ENCODE measurements at regions not wholly inside any gene's neighbourhood (a gene's known extent, or its start where the extent isn't known, plus 50 kb on each side); places are given as distances from the start of the nearest gene placed in this dataset.

- H3K18ac ChIP-seq (ENCODE audit: low read length): no peak overlapping the region
- no peak overlapping the region for H3K27ac ChIP-seq (ENCODE audit: low read depth, low read length)
- H2BK120ac ChIP-seq (ENCODE audit: low read depth, low read length): no peak overlapping the region
- no peaks in the 10 kb centered on the region for H3K4me1 ChIP-seq (ENCODE audit: control insufficient read depth, low read depth, low read length)
- DNase-seq: no peak
- no peaks in the 10 kb centered on the region for H3K27me3 ChIP-seq (ENCODE audit: insufficient read depth, low read length, poor library complexity)
- no peak overlapping the region for H3K23ac ChIP-seq (ENCODE audit: low read length)
- no peaks in the 10 kb centered on the region for H3K79me2 ChIP-seq (ENCODE audit: control insufficient read depth, insufficient read depth, low read length)
- H3K4me2 ChIP-seq (ENCODE audit: low read length): no peak overlapping the region
- no peak overlapping the region for H3K56ac ChIP-seq (ENCODE audit: low read length)
- no peak overlapping the region for H3K9ac ChIP-seq (ENCODE audit: low read length)
- H2BK5ac ChIP-seq (ENCODE audit: low read length): no peak overlapping the region
- no peaks in the 10 kb centered on the region for H3K36me3 ChIP-seq (ENCODE audit: control insufficient read depth, insufficient read depth, low read length)
- WGBS (ENCODE audit: extremely low coverage, insufficient coverage, low lambda C conversion rate): no CpG with 5 or more reads among the region's 1 CpG
- H2BK15ac ChIP-seq (replicated peaks; ENCODE audit: low read depth): no peak overlapping the region
- H4K5ac ChIP-seq (ENCODE audit: low read length): no peak overlapping the region
- H2AK5ac ChIP-seq (ENCODE audit: low read length): no peak overlapping the region
- no peak overlapping the region for H3K4me3 ChIP-seq (ENCODE audit: low read length)
- no peaks in the 10 kb centered on the region for H3K79me1 ChIP-seq (ENCODE audit: low read length)
- no peak overlapping the region for H4K8ac ChIP-seq (ENCODE audit: low read depth, low read length)
- no peak overlapping the region for H3K4ac ChIP-seq (ENCODE audit: low read depth, low read length)
These were observed 360.6 kb downstream of the EFNA5 start for GRCh38 chr5:107310181-107310580.

- Histone ChIP-seq H2BK15ac (replicated peaks; ENCODE audit: low read depth) (no peak overlapping the region), H3K36me3 (ENCODE audit: control insufficient read depth, insufficient read depth, low read length) (no peaks in the 10 kb centered on the region), H2BK5ac (ENCODE audit: low read length) (no peak overlapping the region), H3K79me1 (ENCODE audit: low read length) (no peaks in the 10 kb centered on the region), H3K4me3 (ENCODE audit: low read length) (no peak overlapping the region), H3K4me2 (ENCODE audit: low read length) (no peak overlapping the region), H3K27me3 (ENCODE audit: insufficient read depth, low read length, poor library complexity) (no peaks in the 10 kb centered on the region), H3K23ac (ENCODE audit: low read length) (no peak overlapping the region), H3K18ac (ENCODE audit: low read length) (no peak overlapping the region), H2AK5ac (ENCODE audit: low read length) (no peak overlapping the region), H4K8ac (ENCODE audit: low read depth, low read length) (no peak overlapping the region), H3K4ac (ENCODE audit: low read depth, low read length) (no peak overlapping the region), H3K4me1 (ENCODE audit: control insufficient read depth, low read depth, low read length) (no peaks in the 10 kb centered on the region), H3K9ac (ENCODE audit: low read length) (no peak overlapping the region), H3K56ac (ENCODE audit: low read length) (no peak overlapping the region), H3K27ac (ENCODE audit: low read depth, low read length) (no peak overlapping the region), H4K5ac (ENCODE audit: low read length) (no peak overlapping the region), H2BK120ac (ENCODE audit: low read depth, low read length) (no peak overlapping the region), H3K79me2 (ENCODE audit: control insufficient read depth, insufficient read depth, low read length) (no peaks in the 10 kb centered on the region)
- no peak for DNase-seq
- no CpG with 5 or more reads among the region's 3 CpGs for WGBS (ENCODE audit: extremely low coverage, insufficient coverage, low lambda C conversion rate)
These were observed 364.1 kb downstream of the EFNA5 start for GRCh38 chr5:107306594-107306993.

GRCh38 chr5:107306002-107306401 is 364.7 kb downstream of the EFNA5 start:
- Histone ChIP-seq H3K9ac (ENCODE audit: low read length) (no peak overlapping the region), H3K79me1 (ENCODE audit: low read length) (no peaks in the 10 kb centered on the region), H3K4me3 (ENCODE audit: low read length) (no peak overlapping the region), H3K27ac (ENCODE audit: low read depth, low read length) (no peak overlapping the region), H3K18ac (ENCODE audit: low read length) (no peak overlapping the region), H4K5ac (ENCODE audit: low read length) (no peak overlapping the region), H3K27me3 (ENCODE audit: insufficient read depth, low read length, poor library complexity) (no peaks in the 10 kb centered on the region), H3K4me1 (ENCODE audit: control insufficient read depth, low read depth, low read length) (no peaks in the 10 kb centered on the region), H3K79me2 (ENCODE audit: control insufficient read depth, insufficient read depth, low read length) (no peaks in the 10 kb centered on the region), H3K36me3 (ENCODE audit: control insufficient read depth, insufficient read depth, low read length) (no peaks in the 10 kb centered on the region), H4K8ac (ENCODE audit: low read depth, low read length) (no peak overlapping the region), H2BK15ac (replicated peaks; ENCODE audit: low read depth) (no peak overlapping the region), H3K56ac (ENCODE audit: low read length) (no peak overlapping the region), H3K4ac (ENCODE audit: low read depth, low read length) (no peak overlapping the region), H2BK120ac (ENCODE audit: low read depth, low read length) (no peak overlapping the region), H3K23ac (ENCODE audit: low read length) (no peak overlapping the region), H3K4me2 (ENCODE audit: low read length) (no peak overlapping the region), H2BK5ac (ENCODE audit: low read length) (no peak overlapping the region), H2AK5ac (ENCODE audit: low read length) (no peak overlapping the region)
- DNase-seq: no peak
- no CpG with 5 or more reads among the region's 3 CpGs for WGBS (ENCODE audit: extremely low coverage, insufficient coverage, low lambda C conversion rate)

GRCh38 chr5:107304684-107305083 is 366.1 kb downstream of the EFNA5 start:
- Histone ChIP-seq H3K9ac (ENCODE audit: low read length) (no peak overlapping the region), H3K56ac (ENCODE audit: low read length) (no peak overlapping the region), H3K23ac (ENCODE audit: low read length) (no peak overlapping the region), H3K18ac (ENCODE audit: low read length) (no peak overlapping the region), H3K36me3 (ENCODE audit: control insufficient read depth, insufficient read depth, low read length) (no peaks in the 10 kb centered on the region), H3K79me1 (ENCODE audit: low read length) (no peaks in the 10 kb centered on the region), H4K5ac (ENCODE audit: low read length) (no peak overlapping the region), H2BK5ac (ENCODE audit: low read length) (no peak overlapping the region), H2BK15ac (replicated peaks; ENCODE audit: low read depth) (no peak overlapping the region), H4K8ac (ENCODE audit: low read depth, low read length) (no peak overlapping the region), H2AK5ac (ENCODE audit: low read length) (no peak overlapping the region), H3K27ac (ENCODE audit: low read depth, low read length) (no peak overlapping the region), H3K79me2 (ENCODE audit: control insufficient read depth, insufficient read depth, low read length) (no peaks in the 10 kb centered on the region), H3K4ac (ENCODE audit: low read depth, low read length) (no peak overlapping the region), H3K4me2 (ENCODE audit: low read length) (no peak overlapping the region), H3K4me3 (ENCODE audit: low read length) (no peak overlapping the region), H2BK120ac (ENCODE audit: low read depth, low read length) (no peak overlapping the region), H3K4me1 (ENCODE audit: control insufficient read depth, low read depth, low read length) (no peaks in the 10 kb centered on the region), H3K27me3 (ENCODE audit: insufficient read depth, low read length, poor library complexity) (no peaks in the 10 kb centered on the region)
- peak; percentile 61 for DNase-seq

DNA sequence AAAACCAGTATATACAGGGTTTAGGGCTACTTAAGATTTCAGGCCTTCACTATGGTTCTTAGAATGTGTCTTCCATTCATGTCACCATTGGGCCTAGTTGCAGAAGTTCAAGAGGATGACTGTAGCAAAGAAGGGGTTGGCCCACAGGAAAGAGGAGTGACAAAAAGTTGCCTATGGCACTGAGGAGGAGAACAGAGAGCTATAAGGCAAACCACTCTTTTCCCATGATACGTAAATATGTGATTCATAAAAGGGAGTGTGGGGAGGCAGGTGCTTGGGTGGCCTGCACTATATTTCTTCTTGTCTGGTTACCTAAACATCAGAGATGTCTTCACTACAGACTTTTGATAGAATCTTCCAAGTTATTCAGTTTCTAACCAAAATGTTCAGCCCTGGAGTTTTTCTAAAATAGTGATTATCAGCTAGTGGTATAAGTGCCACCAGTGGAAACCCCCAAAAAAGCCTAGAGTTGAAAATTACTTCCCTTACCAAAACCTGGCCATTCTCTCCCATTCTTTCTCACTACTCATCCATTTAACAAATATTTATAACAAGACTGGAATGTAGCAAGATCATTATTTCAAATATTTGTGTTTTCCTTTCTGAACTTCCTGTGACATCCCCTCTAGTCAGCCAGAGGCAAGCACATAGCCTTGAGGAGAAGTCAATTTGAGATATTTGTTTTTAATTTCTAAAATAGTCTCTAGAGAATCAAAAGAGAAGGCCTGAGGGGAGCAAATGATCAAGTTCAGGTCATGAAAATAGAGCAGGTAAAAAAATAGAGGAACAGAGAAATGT is 367.4 kb downstream of the EFNA5 start:
- no peak overlapping the region for H3K4me2 ChIP-seq (ENCODE audit: low read length)
- H3K56ac ChIP-seq (ENCODE audit: low read length): no peak overlapping the region
- no CpG with 5 or more reads among the region's 1 CpG for WGBS (ENCODE audit: extremely low coverage, insufficient coverage, low lambda C conversion rate)

GRCh38 chr5:107302441-107302840 is 368.3 kb downstream of the EFNA5 start:
- H3K4ac ChIP-seq (ENCODE audit: low read depth, low read length): no peak overlapping the region
- no CpG with 5 or more reads among the region's 3 CpGs for WGBS (ENCODE audit: extremely low coverage, insufficient coverage, low lambda C conversion rate)

More for the DNA sequence above, 367.4 kb downstream of the EFNA5 start:
- Histone ChIP-seq H2AK5ac (ENCODE audit: low read length) (no peak overlapping the region), H3K4me3 (ENCODE audit: low read length) (no peak overlapping the region), H4K8ac (ENCODE audit: low read depth, low read length) (no peak overlapping the region), H3K9ac (ENCODE audit: low read length) (no peak overlapping the region), H3K27ac (ENCODE audit: low read depth, low read length) (no peak overlapping the region), H3K18ac (ENCODE audit: low read length) (no peak overlapping the region), H3K79me1 (ENCODE audit: low read length) (no peaks in the 10 kb centered on the region), H3K23ac (ENCODE audit: low read length) (no peak overlapping the region), H3K79me2 (ENCODE audit: control insufficient read depth, insufficient read depth, low read length) (no peaks in the 10 kb centered on the region), H2BK5ac (ENCODE audit: low read length) (no peak overlapping the region), H4K5ac (ENCODE audit: low read length) (no peak overlapping the region), H3K36me3 (ENCODE audit: control insufficient read depth, insufficient read depth, low read length) (no peaks in the 10 kb centered on the region), H2BK15ac (replicated peaks; ENCODE audit: low read depth) (no peak overlapping the region), H3K4ac (ENCODE audit: low read depth, low read length) (no peak overlapping the region), H2BK120ac (ENCODE audit: low read depth, low read length) (no peak overlapping the region), H3K4me1 (ENCODE audit: control insufficient read depth, low read depth, low read length) (no peaks in the 10 kb centered on the region), H3K27me3 (ENCODE audit: insufficient read depth, low read length, poor library complexity) (no peaks in the 10 kb centered on the region)
- no peak for DNase-seq

More at GRCh38 chr5:107302441-107302840, 368.3 kb downstream of the EFNA5 start:
- H4K5ac ChIP-seq (ENCODE audit: low read length): no peak overlapping the region
- H3K4me1 ChIP-seq (ENCODE audit: control insufficient read depth, low read depth, low read length): no peaks in the 10 kb centered on the region
- no peak overlapping the region for H3K23ac ChIP-seq (ENCODE audit: low read length)
- no peak overlapping the region for H2AK5ac ChIP-seq (ENCODE audit: low read length)
- no peaks in the 10 kb centered on the region for H3K79me1 ChIP-seq (ENCODE audit: low read length)
- no peaks in the 10 kb centered on the region for H3K27me3 ChIP-seq (ENCODE audit: insufficient read depth, low read length, poor library complexity)
- no peak overlapping the region for H2BK5ac ChIP-seq (ENCODE audit: low read length)
- H3K36me3 ChIP-seq (ENCODE audit: control insufficient read depth, insufficient read depth, low read length): no peaks in the 10 kb centered on the region
- H2BK120ac ChIP-seq (ENCODE audit: low read depth, low read length): no peak overlapping the region
- no peaks in the 10 kb centered on the region for H3K79me2 ChIP-seq (ENCODE audit: control insufficient read depth, insufficient read depth, low read length)
- H3K27ac ChIP-seq (ENCODE audit: low read depth, low read length): no peak overlapping the region
- H4K8ac ChIP-seq (ENCODE audit: low read depth, low read length): no peak overlapping the region
- H3K4me3 ChIP-seq (ENCODE audit: low read length): no peak overlapping the region
- H2BK15ac ChIP-seq (replicated peaks; ENCODE audit: low read depth): no peak overlapping the region
- no peak overlapping the region for H3K56ac ChIP-seq (ENCODE audit: low read length)
- no peak for DNase-seq
- no peak overlapping the region for H3K18ac ChIP-seq (ENCODE audit: low read length)
- H3K9ac ChIP-seq (ENCODE audit: low read length): no peak overlapping the region
- H3K4me2 ChIP-seq (ENCODE audit: low read length): no peak overlapping the region
